ENCODE measurements at regions not wholly inside any gene's neighbourhood (a gene's known extent, or its start where the extent isn't known, plus 50 kb on each side); places are given as distances from the start of the nearest gene placed in this dataset.
A peak's percentile ranks its signal among the peaks of the same experiment; 100 is the strongest.
"Not testable (repeated sequence)": the region's sequence is repeated elsewhere in the genome, so short reads cannot be mapped to it uniquely, and the experiment has no call there.

GRCh38 chr21:17139696-17140095, 373.1 kb upstream of the CXADR start:
- DNase-seq (ENCODE audit: low spot score), result no peak

GRCh38 chr21:17146426-17146825, 366.4 kb upstream of the CXADR start:
- DNase-seq (ENCODE audit: low spot score), result peak; percentile 3

- no peak for DNase-seq (ENCODE audit: low spot score)
Measured at GRCh38 chr21:17159697-17160096, 353.1 kb upstream of the CXADR start.

GRCh38 chr21:17185674-17186073, 327.2 kb upstream of the CXADR start:
- no peak for DNase-seq (ENCODE audit: low spot score)

- no peak for DNase-seq (ENCODE audit: low spot score)
Measured at GRCh38 chr21:17189963-17190362, 322.9 kb upstream of the CXADR start.

GRCh38 chr21:17191346-17191993, 321.4 kb upstream of the CXADR start:
- DNase-seq (ENCODE audit: low spot score), result no peak

GRCh38 chr21:17195351-17195750, 317.5 kb upstream of the CXADR start:
- no peak for DNase-seq (ENCODE audit: low spot score)

GRCh38 chr21:17195976-17196375, 316.9 kb upstream of the CXADR start:
- DNase-seq (ENCODE audit: low spot score), result no peak

GRCh38 chr21:17196623-17197022, 316.2 kb upstream of the CXADR start:
- DNase-seq (ENCODE audit: low spot score), result no peak

GRCh38 chr21:17197996-17198395, 314.8 kb upstream of the CXADR start:
- no peak for DNase-seq (ENCODE audit: low spot score)

GRCh38 chr21:17200250-17200649, 312.6 kb upstream of the CXADR start:
- no peak for DNase-seq (ENCODE audit: low spot score)

GRCh38 chr21:17201741-17202260, 311.0 kb upstream of the CXADR start:
- DNase-seq (ENCODE audit: low spot score), result no peak

GRCh38 chr21:17214801-17215200, 298.0 kb upstream of the CXADR start:
- no peak for DNase-seq (ENCODE audit: low spot score)

GRCh38 chr21:17219050-17219449, 293.8 kb upstream of the CXADR start:
- not testable (repeated sequence) for DNase-seq (ENCODE audit: low spot score)

GRCh38 chr21:17231124-17231523, 281.7 kb upstream of the CXADR start:
- no peak for DNase-seq (ENCODE audit: low spot score)

GRCh38 chr21:17231771-17232170, 281.1 kb upstream of the CXADR start:
- no peak for DNase-seq (ENCODE audit: low spot score)

- DNase-seq (ENCODE audit: low spot score), result no peak
Measured at GRCh38 chr21:17238468-17238867, 274.4 kb upstream of the CXADR start.

GRCh38 chr21:17250778-17251241, 262.0 kb upstream of the CXADR start:
- DNase-seq (ENCODE audit: low spot score), result no peak

- DNase-seq (ENCODE audit: low spot score), result no peak
Measured at GRCh38 chr21:17257784-17258183, 255.1 kb upstream of the CXADR start.

GRCh38 chr21:17264182-17264581, 248.7 kb upstream of the CXADR start:
- DNase-seq (ENCODE audit: low spot score), result no peak

- DNase-seq (ENCODE audit: low spot score), result no peak
Measured at GRCh38 chr21:17269760-17270159, 243.1 kb upstream of the CXADR start.

GRCh38 chr21:17270229-17270628, 242.6 kb upstream of the CXADR start:
- DNase-seq (ENCODE audit: low spot score), result peak; percentile 67

GRCh38 chr21:17279663-17280062, 233.2 kb upstream of the CXADR start:
- DNase-seq (ENCODE audit: low spot score), result no peak

GRCh38 chr21:17293016-17293562, 219.8 kb upstream of the CXADR start:
- DNase-seq (ENCODE audit: low spot score), result not testable (repeated sequence)

Data from cerebellar cortex (tissue), 1 donor.